Activated effector memory CD4-positive, alpha-beta T cell treated with anti-CD3 and anti-CD28 coated beads, Interleukin-2, amount 50 U/mL, for 16 hours (primary cell): ENCODE measurements at regions not wholly inside any gene's neighbourhood (a gene's known extent, or its start where the extent isn't known, plus 50 kb on each side); places are given as distances from the start of the nearest gene placed in this dataset.

Source experiments
- DNase-seq: peaks from one replicate; pipeline ENCODE4 v3.0.0-alpha.2; 2020

DNA sequence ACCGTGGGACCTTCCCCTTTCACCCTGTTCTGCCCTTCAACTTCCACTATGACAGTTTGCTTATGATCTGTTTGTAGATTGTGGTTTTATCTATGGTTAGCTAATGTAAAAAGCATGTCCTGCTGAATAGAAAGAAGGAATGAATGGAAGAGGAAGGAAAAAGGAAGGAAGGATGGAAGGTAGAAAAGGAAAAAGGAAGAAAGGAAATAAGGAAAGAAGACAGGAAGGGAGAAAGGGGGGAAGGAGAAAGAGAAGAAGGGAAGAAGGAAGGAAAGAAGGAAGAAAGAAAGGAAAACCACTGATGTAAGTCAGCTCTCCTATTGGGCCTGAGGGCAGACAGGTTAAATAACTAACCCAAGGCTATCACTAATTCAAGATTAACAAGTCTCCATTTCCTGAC, 319.1 kb upstream of the KLF3 start:
- DNase-seq = no peak

DNA sequence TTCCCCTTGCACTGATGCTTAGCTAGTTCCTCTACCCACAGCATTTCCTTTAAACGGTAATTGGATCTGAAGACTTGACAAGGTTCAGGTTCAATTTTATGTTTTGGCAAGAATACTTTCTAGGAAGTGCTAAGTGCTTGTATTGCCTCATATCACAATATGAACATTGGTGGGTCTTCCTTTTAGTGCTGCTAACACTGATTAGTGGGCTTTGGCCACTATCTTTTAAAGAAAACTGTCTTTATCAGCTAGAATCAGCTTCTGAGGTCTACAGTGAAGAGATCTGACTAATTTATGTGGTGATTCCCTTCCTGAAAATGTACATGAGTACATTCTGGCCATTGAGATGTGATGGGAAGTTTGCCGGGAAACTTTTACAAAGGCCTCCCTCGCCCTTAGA, 316.7 kb upstream of the KLF3 start:
- DNase-seq = no peak

DNA sequence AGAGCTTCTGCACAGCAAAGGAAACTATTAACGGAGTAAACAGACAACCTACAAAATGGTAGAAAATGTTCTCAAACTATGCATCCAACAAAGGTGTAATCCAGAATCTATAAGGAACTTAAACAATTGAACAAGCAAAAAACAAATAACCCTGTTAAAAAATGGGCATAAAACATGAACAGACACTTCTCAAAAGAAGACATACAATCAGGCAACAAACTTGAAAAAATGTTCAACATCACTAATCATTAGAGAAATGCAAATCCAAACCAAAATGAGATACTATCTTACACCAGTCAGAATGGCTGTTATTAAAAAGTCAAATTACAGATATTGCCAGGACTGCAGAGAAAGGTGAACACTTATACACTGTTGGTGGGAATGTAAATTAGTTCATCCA, 309.6 kb upstream of the KLF3 start:
- DNase-seq = no peak

DNA sequence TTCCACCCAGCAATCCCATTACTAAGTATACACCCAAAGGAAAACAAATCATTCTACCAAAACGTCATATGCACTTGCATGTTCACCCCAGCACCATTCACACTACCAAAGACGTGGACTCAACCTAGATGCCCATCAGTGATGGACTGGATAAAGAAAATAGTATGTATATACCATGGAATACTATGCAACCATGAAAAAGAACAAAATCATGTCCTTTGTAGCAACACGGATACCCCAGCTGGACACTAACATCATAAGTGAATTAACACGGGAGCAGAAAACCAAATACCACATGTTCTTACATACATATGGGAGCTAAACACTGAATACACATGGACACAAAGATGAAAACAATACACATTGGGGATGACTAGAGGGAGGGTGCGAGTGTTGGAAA, 309.1 kb upstream of the KLF3 start:
- no peak for DNase-seq

DNA sequence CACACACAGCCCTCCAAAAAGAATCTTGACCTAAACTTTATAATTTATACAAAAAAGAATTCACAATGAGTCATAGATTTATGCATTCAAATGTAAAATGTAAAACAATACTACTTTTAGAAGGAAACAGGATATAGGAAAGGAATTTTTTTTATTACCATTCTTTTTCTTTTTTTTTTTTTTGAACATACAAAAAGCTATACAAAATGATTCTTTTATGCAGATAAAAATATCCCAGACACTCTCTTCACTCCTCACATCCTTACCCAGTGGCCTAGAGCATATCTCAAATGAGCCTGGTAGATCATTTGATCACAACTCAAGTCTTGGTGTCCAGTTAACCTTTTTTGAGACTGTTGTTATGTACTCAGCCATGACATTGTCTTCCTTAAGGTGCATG, 307.3 kb upstream of the KLF3 start:
- no peak for DNase-seq

DNA sequence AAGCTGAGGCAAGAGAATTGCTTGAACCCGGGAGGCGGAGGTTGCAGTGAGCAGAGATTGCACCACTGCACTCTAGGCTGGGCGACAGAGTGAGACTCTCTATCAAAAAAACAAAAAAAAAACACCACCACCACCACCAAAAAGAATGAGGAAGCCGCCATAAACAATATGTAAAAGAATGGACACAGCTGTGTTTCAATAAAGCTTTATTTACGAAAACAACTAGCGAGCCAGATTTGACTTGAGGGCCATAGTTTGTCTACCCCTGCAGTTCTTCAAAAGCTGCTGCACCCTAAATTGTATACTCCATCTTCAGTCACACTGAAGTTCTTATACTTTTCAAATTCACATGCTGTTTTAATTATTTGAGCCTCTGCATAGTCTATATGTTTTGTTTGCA, 306.5 kb upstream of the KLF3 start:
- no peak for DNase-seq

DNA sequence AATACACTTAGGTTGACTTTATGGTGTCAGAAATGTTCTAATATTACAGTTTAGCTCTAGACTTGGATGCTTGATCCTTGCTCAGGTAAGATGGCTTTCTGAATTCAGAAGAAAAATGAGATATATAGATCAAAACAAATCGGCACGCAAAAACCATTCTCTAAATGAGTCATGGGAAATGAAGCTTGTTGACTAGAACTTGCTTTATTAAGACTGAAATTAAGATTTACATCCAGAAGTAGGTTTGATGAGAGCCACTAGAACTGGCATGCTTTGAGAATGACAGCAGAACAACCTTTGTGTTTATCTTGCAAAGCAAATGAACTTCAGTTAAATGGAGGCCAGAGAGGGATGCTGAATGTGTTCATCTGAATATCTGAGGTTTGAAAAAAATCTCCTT, 304.9 kb upstream of the KLF3 start:
- no peak for DNase-seq

DNA sequence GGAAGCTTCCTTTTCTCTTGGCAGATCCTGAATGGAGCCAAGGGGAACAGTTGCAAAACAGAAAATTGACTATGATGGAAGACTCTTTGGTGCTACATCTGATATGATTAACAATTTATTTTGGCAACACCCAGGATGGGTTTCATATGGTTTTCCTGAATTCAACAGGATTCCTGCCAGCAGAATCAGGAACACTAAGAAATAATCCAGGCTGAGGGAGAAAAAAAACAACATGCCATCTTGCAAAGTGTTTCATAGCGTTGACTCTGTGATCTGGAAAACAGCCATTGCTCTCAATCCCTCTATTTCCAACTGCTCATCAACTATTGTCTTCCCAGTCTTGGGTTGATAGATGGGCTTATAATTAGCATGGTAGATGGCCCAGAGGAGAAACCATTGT, 303.8 kb upstream of the KLF3 start:
- DNase-seq = no peak

DNA sequence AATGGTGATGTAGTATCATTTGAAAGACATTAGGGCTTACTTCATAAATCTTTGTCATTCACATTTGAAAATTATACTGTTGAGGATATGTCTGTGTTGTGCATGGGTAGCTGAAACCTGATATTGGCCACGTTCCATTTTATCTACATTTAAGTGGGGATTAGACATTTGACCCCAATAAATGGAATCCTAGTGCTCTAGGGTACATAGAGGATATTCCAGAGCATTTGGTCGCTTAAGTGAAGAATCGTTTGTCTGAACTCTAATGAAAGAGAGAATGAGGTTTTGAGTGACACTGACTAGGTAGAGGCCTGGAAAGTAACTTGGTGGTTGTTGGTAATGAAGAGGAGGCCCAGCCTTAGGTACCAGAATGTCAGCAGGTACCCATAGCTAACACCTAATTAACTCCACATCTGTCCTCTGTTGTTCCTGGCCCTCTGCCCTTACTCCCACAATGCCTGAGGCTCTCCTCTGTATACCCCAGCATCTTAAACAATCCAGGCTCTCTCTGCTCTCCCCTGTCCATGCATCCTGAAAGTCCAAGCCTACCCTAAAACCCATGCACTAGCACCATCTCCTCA, 299.5 kb upstream of the KLF3 start:
- DNase-seq = no peak

DNA sequence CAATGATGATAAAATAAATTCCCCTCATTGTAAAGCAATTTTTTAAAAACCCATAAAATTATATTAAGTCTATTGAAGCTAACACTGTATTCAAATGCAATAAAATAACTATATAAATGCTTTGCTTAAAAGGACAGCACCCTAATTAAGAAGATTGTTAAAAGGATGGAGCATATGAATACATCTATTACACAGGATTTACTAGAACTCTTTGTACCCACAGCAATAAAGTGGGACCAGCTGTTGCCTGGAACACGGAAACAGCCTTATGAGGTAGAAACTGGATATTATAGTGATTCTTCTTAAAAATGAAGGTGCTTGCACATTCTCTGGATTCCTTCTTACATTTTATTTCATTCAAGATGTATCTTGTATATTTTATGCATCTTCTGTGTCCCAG, 298.7 kb upstream of the KLF3 start:
- DNase-seq = no peak

DNA sequence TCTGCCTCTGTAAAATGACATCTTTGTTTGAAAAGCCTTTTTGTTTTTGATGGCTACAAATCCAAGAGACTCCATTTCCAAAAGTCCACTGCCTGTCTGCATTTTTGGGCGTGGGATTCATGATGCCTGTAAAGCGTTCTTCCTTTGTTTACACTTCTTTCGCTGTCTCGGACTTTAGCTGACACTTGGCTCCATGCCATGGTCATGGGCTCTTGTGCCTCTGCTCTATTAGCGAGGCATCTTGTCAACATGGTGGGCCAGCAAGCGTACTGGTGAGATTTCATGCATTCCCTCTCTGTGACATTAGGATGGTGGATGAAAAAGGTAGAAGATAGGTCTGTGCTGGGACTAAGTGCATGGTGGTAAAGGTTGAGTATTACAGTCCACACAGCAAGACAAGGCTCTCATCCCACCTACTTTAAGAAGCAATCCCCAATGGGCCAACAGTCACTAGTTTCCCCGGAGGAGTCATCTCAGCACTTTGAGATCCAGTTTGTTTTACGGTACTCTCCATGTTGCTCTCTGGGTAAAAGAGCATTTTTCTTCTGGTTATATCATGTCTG, 298.2 kb upstream of the KLF3 start:
- DNase-seq = no peak

DNA sequence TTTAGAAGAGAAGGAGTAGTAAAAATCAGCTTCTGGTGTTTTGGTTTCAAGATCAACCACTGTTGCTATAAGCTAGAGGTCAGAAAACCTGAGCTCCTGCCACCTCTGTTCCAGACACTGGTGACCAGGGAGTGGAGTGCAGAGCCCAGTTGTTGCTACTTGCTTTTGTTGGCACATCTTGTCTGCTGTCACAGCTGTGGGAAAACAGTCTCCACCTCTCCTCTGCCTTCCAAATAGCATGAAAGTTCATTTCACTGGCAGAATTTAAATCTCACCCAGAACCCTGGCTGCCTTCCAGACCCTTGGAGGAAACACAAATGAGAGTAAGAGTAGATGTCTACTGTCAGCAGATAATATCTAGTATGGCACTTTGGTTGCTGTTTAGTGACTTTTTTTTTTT, 297.5 kb upstream of the KLF3 start:
- no peak for DNase-seq

DNA sequence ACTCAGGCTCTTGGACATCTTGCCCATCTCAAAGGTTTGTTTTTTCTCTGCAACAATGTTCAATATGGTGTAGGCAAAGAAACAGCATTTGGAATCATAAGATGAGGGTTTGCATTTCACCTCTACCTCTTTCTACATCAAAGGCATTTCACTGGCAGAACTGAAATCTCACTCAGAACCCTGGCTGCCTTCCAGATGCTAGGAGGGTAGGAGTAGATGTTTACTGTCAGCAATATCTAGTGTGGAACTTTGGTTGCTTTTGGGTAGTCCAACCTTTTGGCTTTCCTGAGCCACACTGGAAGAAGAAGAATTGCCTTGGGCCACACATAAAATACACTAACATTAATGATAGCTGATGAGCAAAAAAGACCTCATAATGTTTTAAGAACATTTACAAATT, 297.0 kb upstream of the KLF3 start:
- DNase-seq = no peak

DNA sequence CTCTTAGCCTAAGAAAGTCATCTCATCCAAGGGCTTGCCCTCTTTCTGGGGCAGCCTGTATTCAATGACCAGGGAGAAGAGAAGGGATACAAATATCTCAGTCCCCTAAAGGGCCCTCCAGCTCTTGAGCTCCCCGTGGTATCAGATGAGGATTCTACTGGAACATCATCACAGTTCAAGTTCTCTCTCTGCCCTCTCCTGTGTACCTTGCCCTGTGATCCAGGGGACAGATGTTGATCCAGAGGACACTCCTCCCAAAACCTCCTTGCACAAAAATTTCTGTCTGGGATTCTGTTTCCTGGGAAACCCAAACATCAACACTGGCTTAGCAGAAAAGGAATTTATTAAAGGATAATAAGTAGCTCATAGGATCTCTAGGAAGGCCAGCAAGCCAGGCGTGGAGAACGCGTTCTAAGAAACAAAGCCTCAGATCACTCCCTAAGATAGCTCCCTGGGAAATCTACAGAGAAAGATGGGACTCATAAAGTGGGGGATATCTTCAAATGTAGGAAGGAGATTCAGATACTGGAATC, 296.3 kb upstream of the KLF3 start:
- DNase-seq = no peak

DNA sequence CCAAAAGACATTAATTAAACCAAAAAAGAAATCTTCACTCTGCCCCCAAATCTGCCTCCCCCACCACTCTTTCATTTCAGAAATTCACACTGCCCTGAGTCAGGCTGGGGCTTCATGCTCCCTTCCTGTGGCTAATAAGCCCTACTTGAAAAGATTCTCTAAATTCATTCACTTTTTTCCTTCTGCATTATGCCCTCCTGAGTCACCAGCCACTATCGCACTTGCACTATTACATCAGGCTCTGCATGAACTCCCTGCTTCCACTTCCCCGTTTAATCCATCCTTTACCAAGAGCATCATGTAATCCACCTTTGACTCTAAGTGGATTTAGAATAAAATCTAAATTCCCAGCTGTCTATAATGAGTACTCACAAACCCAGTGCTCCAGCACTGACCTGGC, 295.4 kb upstream of the KLF3 start:
- no peak for DNase-seq

DNA sequence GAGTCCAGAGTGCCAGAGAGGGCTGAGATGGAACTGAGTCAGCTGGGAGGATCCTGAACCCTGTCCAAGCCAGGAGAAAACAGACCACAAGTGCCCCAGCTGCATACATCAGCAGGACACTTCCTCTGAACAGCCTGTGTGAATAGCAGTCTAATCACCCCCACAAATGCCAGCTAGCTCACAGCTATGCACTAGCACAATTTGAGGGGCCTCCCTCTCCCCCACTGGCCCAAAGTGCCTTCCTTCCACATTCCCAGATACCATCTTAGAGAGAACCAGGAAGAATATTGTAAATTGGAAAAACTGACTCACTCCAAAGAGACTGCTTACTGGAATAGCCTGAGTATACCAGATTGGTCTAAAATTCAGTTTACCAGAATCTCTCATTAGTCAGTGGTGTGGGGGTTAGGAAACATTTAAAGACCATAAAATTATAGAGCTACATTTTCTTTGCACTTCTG, 292.6 kb upstream of the KLF3 start:
- DNase-seq = no peak

DNA sequence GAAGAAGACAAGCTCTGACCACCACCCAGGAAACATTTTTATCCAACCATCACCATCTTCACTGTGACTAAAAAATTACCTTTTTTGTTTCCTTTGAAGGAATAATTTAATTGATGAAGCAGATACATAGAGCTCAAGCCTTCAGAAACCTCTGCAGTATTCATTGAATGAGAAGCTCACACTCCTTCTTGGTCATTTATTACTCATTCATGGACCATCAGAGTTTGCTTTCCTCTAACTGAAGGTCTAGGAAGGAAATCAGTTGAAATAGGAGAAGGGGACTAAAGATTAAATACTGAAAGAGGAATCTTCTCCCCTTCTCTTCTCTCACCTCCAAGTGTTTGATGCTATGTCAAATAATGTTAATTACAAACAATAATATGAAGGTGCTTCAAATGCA, 290.6 kb upstream of the KLF3 start:
- DNase-seq = no peak

DNA sequence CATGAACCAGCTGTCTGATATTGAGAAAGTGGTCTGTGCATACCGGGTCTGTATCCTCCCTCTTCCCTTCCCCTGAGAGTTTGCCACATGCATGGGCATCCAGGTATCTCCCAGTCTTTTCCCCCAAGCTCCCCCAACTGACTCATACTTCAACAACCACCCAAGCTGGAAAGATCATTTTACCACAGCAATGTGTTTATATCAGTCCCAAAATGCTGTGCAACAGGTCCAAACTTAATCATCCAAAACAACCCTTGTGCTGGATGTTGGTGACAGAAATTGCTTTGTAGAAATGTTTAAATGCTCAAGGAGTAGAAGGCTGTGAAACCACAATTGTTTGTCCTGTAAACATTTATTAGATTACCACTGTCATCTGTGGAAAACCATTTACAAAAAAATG, 286.8 kb upstream of the KLF3 start:
- DNase-seq = no peak

DNA sequence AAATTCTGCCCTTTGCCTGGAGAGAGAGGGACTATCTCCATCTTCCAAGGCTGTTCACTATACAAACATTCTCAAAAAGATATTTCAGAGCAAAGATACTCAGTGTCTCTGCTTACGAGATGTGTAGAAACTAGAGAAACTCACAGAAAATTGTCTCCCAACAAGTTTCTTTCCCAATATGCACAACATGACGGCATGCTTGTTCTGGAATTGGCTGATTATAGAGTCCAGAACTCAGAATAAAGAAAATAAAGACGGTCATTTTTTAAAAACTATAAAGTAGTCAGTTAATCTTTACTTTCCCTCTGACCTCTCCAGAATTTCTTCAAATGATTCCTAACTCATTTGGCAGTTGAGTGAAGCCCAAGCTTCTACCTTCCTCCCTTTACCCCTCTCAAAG, 285.5 kb upstream of the KLF3 start:
- no peak for DNase-seq

DNA sequence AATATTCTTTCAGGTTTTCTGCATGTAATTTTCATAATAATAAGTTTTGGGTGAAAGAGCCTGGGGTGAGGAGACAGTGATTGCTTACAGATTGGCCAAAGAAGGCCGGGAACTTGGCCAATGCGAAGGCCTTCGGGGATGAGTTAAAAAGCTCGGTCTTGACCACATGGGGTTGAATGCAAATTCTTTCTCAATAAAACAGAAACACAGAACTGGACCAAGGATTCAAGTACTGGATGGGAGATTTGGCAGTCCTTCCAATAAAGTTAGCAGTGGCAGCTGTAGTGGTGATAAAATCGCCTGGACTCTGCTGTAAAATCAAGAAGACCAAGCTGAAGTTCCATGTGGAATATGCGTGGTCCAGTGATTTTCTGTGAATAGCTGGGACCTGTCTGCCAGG, 282.2 kb upstream of the KLF3 start:
- DNase-seq = no peak

DNA sequence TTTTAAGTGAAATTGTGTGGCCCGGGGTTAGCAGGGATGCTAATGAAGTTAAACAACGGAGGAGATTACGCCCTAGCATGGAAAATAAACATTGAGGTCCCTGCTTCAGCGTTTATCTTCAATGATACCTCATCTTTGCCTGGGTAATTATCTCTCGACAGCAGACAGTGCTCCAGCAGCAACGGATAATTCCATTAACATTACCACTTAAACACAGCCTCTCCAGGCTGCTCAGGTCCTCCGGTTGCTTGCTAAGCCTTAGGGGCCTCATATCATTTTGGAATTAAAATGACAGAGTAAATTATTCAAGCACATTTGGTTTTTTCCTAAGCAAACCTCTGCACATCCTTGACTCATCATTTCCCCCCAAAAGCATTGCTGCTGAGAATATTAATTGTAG, 281.5 kb upstream of the KLF3 start:
- DNase-seq = no peak

DNA sequence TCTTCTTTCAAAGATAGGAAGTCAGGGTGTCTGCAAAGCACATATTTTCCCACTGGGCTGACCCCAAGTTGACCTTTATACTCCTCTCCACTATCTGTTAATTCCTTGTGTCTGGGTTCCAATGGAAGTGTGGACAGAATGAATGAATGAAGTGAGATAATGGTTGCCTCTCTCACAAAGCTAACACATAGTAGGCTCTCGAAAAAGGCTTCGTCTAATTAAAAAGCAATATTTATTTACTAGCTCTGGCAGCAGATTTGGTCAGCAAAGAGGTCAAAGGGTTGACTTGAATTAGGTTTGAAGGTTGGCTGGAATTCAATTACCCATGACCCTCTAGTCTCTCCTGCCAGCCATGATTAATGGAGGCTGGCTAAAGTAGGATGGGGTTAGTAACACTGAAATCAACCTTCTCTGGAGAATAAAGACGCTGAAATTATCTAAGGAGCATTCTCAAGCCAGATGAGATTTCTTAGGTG, 280.3 kb upstream of the KLF3 start:
- no peak for DNase-seq

DNA sequence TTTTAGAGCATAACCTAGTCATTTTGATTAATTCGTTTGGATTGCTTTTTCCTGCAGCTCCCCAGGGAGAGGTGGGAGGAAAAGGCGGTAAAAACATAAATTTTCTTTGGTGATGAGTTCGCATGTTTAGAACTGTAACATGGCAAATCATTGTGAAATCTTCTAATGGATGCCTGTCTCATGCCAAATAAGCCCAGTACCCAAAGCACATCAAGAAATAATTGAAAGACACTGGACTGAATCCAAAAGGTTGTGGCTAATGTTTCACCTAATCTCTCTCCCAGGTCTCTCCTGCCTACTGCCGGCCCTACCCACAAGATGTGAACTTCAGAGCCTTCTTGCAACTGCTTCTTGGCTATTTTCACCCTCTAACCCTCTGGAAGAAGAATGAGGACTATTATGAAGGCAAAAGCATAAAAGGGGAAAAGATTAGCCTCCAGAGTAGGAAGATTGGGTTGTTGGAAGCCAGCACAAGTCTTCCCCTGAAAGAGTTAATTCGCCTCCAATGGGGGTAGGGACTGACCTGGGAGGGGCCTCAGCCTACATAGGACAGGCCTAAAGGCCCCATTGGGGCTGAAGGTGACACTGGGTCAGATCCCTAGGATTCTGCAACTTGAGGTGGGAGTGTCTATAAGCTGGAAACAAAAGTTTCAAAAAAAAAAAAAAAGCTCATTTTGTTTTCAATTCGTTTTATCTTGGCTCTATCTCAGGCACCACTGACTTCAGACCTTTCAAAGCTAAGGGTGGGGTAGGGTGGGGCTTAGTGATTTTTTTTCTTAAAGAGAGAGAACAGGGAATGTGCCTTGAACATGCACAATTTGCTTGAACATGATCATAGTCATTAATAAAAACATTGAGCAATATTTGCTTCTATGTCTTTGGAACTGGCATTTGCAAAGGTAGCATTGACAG, 278.6 kb upstream of the KLF3 start:
- DNase-seq = no peak

DNA sequence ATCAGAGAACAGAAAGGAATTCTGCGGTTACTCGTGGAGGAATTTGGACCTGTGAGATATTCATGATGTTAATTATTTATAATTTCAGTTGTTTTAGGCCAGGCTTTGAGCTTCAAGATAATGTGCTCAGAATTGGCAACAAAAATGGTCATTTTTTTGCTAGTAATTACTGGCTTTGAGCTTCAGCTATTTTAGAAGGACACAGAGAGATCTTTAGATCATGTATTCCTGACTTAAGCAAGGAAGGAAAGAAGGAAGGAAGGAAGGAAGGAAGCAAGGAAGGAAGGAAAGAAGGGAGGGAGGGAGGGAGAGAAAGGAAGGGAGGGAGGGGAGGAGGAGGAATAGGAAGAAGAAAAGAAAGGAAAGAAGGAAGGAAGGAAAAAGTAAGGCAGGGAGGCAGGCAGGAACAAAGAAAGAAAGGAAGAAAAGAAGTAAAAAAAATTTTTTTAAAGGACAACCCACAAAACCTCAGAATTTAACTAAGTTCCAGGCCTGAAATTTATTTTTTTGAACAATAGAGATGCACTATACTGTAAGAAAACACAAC, 277.9 kb upstream of the KLF3 start:
- no peak for DNase-seq
